Nephron progenitor cell (in vitro differentiated cells): ENCODE measurements at regions not wholly inside any gene's neighbourhood (a gene's known extent, or its start where the extent isn't known, plus 50 kb on each side); places are given as distances from the start of the nearest gene placed in this dataset.
"Not testable (repeated sequence)": the region's sequence is repeated elsewhere in the genome, so short reads cannot be mapped to it uniquely, and the experiment has no call there.

Experiments used
- DNase-seq: peaks from one replicate; pipeline ENCODE4 v3.0.0; 2021
- H3K27ac Mint-ChIP-seq: 2 replicates; pipeline ENCODE4 v1.8.0; 2021; ENCODE audit warnings: mild to moderate bottlenecking, moderate library complexity, mixed read lengths
- H3K27me3 Mint-ChIP-seq: 2 replicates; pipeline ENCODE4 v1.8.0; 2021; ENCODE audit warnings: mild to moderate bottlenecking, low read depth, mixed read lengths; ENCODE audit not compliant: poor library complexity
- H3K36me3 Mint-ChIP-seq: 2 replicates; pipeline ENCODE4 v1.8.0; 2021; ENCODE audit warnings: low read depth, mixed read lengths
- H3K4me1 Mint-ChIP-seq: 2 replicates; pipeline ENCODE4 v1.8.0; 2021; ENCODE audit warnings: mixed read lengths
- H3K4me3 Mint-ChIP-seq: 2 replicates; pipeline ENCODE4 v1.8.0; 2021; ENCODE audit warnings: mild to moderate bottlenecking, moderate library complexity, mixed read lengths
- H3K9me3 Mint-ChIP-seq: 2 replicates; pipeline ENCODE4 v1.8.0; 2021; ENCODE audit warnings: mild to moderate bottlenecking, moderate library complexity, mixed read lengths
- CTCF ChIP-seq: fragments of 200-600 bp; sonication (generic); IDR thresholded peaks from 2 replicates; pipeline ENCODE4 v1.5.0; 2021; ENCODE audit warnings: antibody characterized with exemption

- peaks cover 13% of the 10 kb centered on the region for H3K9me3 Mint-ChIP-seq
- no peak for DNase-seq
- H3K4me3 Mint-ChIP-seq = no peak overlapping the region
- H3K4me1 Mint-ChIP-seq = no peaks in the 10 kb centered on the region
- H3K27ac Mint-ChIP-seq = no peak overlapping the region
- no peak for TF ChIP-seq CTCF
- H3K27me3 Mint-ChIP-seq = no peaks in the 10 kb centered on the region
- H3K36me3 Mint-ChIP-seq = no peaks in the 10 kb centered on the region
Measured at GRCh38 chr2:145524836-145525235, 1004.9 kb upstream of the ZEB2 start.

DNA sequence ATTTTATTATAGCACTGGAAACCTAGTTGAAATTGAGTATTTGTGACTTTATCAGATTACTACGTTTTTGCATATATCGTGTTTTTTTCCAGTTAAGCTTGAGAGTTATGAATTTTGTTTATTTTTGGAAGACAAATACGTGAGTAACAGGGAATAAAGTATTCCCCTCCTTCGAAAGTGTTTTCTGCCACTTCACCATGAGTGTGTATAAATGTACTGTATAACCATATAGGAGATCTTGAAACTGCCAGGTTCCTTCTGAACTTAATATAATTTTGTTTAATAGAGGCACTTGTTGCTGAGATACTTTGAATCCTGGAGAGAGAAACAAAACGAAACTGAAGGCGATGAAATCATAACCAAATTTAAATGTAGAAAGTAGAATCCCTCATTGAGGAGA is 1004.4 kb upstream of the ZEB2 start:
- Mint-ChIP-seq H3K27me3 (no peaks in the 10 kb centered on the region), H3K9me3 (peaks cover 16% of the 10 kb centered on the region), H3K36me3 (no peaks in the 10 kb centered on the region), H3K4me1 (no peaks in the 10 kb centered on the region), H3K4me3 (no peak overlapping the region), H3K27ac (no peak overlapping the region)
- TF ChIP-seq CTCF = no peak
- no peak for DNase-seq

DNA sequence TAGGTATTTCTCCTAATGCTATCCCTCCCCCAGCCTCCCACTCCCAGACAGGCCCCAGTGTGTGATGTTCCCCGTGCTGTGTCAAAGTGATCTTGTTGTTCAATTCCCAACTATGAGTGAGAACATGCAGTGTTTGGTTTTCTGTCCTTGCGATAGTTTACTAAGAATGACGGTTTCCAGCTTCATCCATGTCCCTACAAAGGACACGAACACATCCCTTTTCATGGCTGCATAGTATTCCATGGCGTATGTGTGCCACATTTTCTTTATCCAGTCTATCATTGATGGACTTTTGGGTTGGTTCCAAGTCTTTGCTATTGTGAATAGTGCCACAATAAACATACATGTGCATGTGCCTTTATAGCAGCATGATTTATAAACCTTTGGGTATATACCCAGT is 999.3 kb upstream of the ZEB2 start:
- H3K27me3 Mint-ChIP-seq, H3K27ac Mint-ChIP-seq: not testable (repeated sequence)
- peaks cover 21% of the 10 kb centered on the region for H3K9me3 Mint-ChIP-seq

GRCh38 chr2:145511946-145512345 is 992.0 kb upstream of the ZEB2 start:
- H3K27me3 Mint-ChIP-seq = no peaks in the 10 kb centered on the region
- no peak for DNase-seq
- no peak overlapping the region for H3K4me3 Mint-ChIP-seq
- no peak overlapping the region for H3K27ac Mint-ChIP-seq
- H3K36me3 Mint-ChIP-seq = no peaks in the 10 kb centered on the region
- peaks cover 3% of the 10 kb centered on the region for H3K9me3 Mint-ChIP-seq
- TF ChIP-seq CTCF = no peak
- no peaks in the 10 kb centered on the region for H3K4me1 Mint-ChIP-seq

More for the DNA sequence above, 999.3 kb upstream of the ZEB2 start:
- not testable (repeated sequence) for H3K36me3 Mint-ChIP-seq, H3K4me3 Mint-ChIP-seq, DNase-seq, H3K4me1 Mint-ChIP-seq

DNA sequence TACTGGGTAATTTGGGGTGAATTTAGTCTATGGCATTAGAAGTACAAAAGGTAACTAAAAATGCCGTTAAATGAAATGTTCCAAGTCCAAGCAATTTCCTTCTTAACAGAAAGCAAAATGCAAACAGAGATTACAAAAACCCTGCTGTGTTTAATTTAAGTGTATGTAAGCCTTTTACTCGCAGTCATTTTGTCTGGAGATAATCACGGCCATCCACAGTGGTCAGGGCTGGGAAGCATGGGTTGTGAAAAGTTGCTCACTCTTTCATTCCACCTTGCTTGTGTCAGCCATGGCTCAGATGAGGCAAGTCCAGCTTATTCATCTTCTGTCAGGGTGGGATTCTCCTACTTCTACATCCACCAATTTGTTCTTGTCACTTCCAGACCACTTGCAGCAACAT is 983.6 kb upstream of the ZEB2 start:
- Mint-ChIP-seq H3K9me3 (peaks cover 6% of the 10 kb centered on the region), H3K4me3 (no peak overlapping the region), H3K27ac (no peak overlapping the region), H3K4me1 (no peaks in the 10 kb centered on the region), H3K36me3 (no peaks in the 10 kb centered on the region), H3K27me3 (no peaks in the 10 kb centered on the region)
- no peak for TF ChIP-seq CTCF
- DNase-seq = no peak

DNA sequence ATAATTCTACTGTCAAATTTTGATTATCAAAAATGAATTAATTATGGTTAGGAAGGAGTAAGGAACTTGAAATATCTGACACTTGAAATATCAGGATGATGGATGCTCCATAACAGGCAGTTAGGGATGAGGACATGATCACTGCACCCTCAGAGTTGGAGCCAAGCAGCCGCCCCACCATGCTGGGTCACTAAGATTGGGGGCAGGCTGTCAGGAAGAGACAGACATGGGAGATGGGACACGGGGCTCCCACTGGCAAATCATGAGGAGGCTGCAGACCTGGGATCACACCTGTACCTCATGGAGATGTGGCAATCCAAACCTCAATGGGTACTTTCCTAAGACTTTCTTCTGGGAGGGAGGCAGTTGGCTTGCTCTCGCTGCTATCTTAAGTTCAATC is 982.0 kb upstream of the ZEB2 start:
- no peak for TF ChIP-seq CTCF
- no peak overlapping the region for H3K27ac Mint-ChIP-seq
- no peak overlapping the region for H3K4me3 Mint-ChIP-seq
- H3K4me1 Mint-ChIP-seq = peaks cover 5% of the 10 kb centered on the region
- no peak for DNase-seq
- no peaks in the 10 kb centered on the region for H3K27me3 Mint-ChIP-seq
- no peaks in the 10 kb centered on the region for H3K36me3 Mint-ChIP-seq
- H3K9me3 Mint-ChIP-seq = peaks cover 6% of the 10 kb centered on the region
